Psoas muscle (tissue), 7 donors: ENCODE measurements at regions not wholly inside any gene's neighbourhood (a gene's known extent, or its start where the extent isn't known, plus 50 kb on each side); places are given as distances from the start of the nearest gene placed in this dataset.

Source experiments
- ATAC-seq, 4 donors: fragments of 200-7000 bp; cut with Tn5 transposase; one replicate each; pipeline ENCODE4 v1.9.1; 2020; ENCODE audit warnings: moderate library complexity in 3 of 4, mild to moderate bottlenecking in 2 of 4
- DNase-seq, 2 donors: peaks; one replicate each; pipeline ENCODE4 v3.0.0-alpha.2; 2020
- H3K27ac ChIP-seq: fragments of 200-600 bp; one replicate; pipeline ENCODE4 v1.8.0; 2022
- H3K27me3 ChIP-seq, 3 donors: fragments of 200-600 bp in 1 of 3; one replicate each; pipeline versions ENCODE4 v1.6.1 to v1.8.0; 2013 to 2022; ENCODE audit warnings: low read length in 2 of 3, mild to moderate bottlenecking in 2 of 3, moderate library complexity in 1 of 3; ENCODE audit not compliant: insufficient read depth in 3 of 3
- H3K36me3 ChIP-seq, 2 donors: fragments of 200-600 bp in 1 of 2; one replicate each; pipeline versions ENCODE4 v1.6.1 to v1.8.0; 2013 to 2022; ENCODE audit warnings: low read depth in 1 of 2, mild to moderate bottlenecking in 1 of 2, moderate library complexity in 1 of 2; ENCODE audit not compliant: insufficient read depth in 1 of 2
- H3K4me1 ChIP-seq: fragments of 200-600 bp; one replicate; pipeline ENCODE4 v1.8.0; 2022
- H3K4me3 ChIP-seq: fragments of 200-600 bp; one replicate; pipeline ENCODE4 v1.8.0; 2022; ENCODE audit warnings: mild to moderate bottlenecking
- H3K9me3 ChIP-seq: fragments of 200-600 bp; one replicate; pipeline ENCODE4 v1.8.0; 2022
- CTCF ChIP-seq: fragments of 200-600 bp; IDR thresholded peaks from one replicate; pipeline ENCODE4 v1.8.0; 2022; ENCODE audit warnings: antibody characterized with exemption
- WGBS, 3 donors: extraction: QIAGEN DNeasy Blood & Tissue Kit; methylation state at CpG; one replicate each; pipeline versions ENCODE4 v1.1.6 to v1.1.7; 2013; 5-methylcytosine and 5-hydroxymethylcytosine counted together
- intact Hi-C, 2 donors: fragments of 100-400 bp; cut with DNase I; formaldehyde crosslinking; loops; one replicate each; pipeline versions ENCODE4 v1.11.0 to v1.14.2; 2022
- donor health status: healthy with polysubstance abuse.
- donor health status: DM: no; HTN: no; CAD: no; lungs with moderate emphysema.
- donor health status: Bipolar disorder and iron deficiency.
- donor health status: healthy.
- donor health status: DM: yes; HTN: yes; CAD: no.
- donor health status: DM: no; HTN: no; CAD: no.
- donor health status: DM: yes; HTN: yes; CAD: no.

- no peak for ATAC-seq
- no peak for DNase-seq
- H3K9me3 ChIP-seq: no peaks in the 10 kb centered on the region
- TF ChIP-seq CTCF: no peak
- H3K27me3 ChIP-seq: no peaks in the 10 kb centered on the region
- WGBS, 3 donors: 86 to 96% (median 91%) methylated on average over 4 of the region's 4 CpGs
- no peaks in the 10 kb centered on the region for H3K4me1 ChIP-seq
- intact Hi-C loops: no loop called here
- no peak overlapping the region for H3K4me3 ChIP-seq
- no peak overlapping the region for H3K27ac ChIP-seq
- no peaks in the 10 kb centered on the region for H3K36me3 ChIP-seq
These were observed 709.2 kb downstream of the DSC3 start for GRCh38 chr18:30333310-30333709.

- H3K4me3 ChIP-seq: no peak overlapping the region
- TF ChIP-seq CTCF: no peak
- no peaks in the 10 kb centered on the region for H3K4me1 ChIP-seq
- 81 to 85% (median 82%) methylated on average over 3 of the region's 3 CpGs for WGBS, 3 donors
- no peak for DNase-seq
- no peaks in the 10 kb centered on the region for H3K27me3 ChIP-seq
- intact Hi-C loops: no loop called here
- H3K27ac ChIP-seq: no peak overlapping the region
- H3K36me3 ChIP-seq: no peaks in the 10 kb centered on the region
- no peak for ATAC-seq
- no peaks in the 10 kb centered on the region for H3K9me3 ChIP-seq
These were observed 713.7 kb downstream of the DSC3 start for GRCh38 chr18:30328839-30329238.

GRCh38 chr18:30302181-30302580, 740.4 kb downstream of the DSC3 start:
- no peak overlapping the region for H3K4me3 ChIP-seq
- DNase-seq (no peak), ATAC-seq (no peak)
- no peaks in the 10 kb centered on the region for H3K27me3 ChIP-seq
- H3K9me3 ChIP-seq: no peaks in the 10 kb centered on the region
- no peak overlapping the region for H3K27ac ChIP-seq
- intact Hi-C loops: no loop called here
- no peaks in the 10 kb centered on the region for H3K36me3 ChIP-seq
- TF ChIP-seq CTCF: no peak
- no peaks in the 10 kb centered on the region for H3K4me1 ChIP-seq

- H3K4me3 ChIP-seq: no peak overlapping the region
- no peaks in the 10 kb centered on the region for H3K36me3 ChIP-seq
- no peak for DNase-seq
- ATAC-seq: no peak
- intact Hi-C loops: no loop called here
- no peak for TF ChIP-seq CTCF
- H3K27me3 ChIP-seq: no peaks in the 10 kb centered on the region
- no peaks in the 10 kb centered on the region for H3K4me1 ChIP-seq
- no peak overlapping the region for H3K27ac ChIP-seq
- no peaks in the 10 kb centered on the region for H3K9me3 ChIP-seq
- 82 to 87% (median 85%) methylated on average over 2 of the region's 2 CpGs for WGBS, 3 donors
These were observed 743.8 kb downstream of the DSC3 start for GRCh38 chr18:30298769-30299168.

DNA sequence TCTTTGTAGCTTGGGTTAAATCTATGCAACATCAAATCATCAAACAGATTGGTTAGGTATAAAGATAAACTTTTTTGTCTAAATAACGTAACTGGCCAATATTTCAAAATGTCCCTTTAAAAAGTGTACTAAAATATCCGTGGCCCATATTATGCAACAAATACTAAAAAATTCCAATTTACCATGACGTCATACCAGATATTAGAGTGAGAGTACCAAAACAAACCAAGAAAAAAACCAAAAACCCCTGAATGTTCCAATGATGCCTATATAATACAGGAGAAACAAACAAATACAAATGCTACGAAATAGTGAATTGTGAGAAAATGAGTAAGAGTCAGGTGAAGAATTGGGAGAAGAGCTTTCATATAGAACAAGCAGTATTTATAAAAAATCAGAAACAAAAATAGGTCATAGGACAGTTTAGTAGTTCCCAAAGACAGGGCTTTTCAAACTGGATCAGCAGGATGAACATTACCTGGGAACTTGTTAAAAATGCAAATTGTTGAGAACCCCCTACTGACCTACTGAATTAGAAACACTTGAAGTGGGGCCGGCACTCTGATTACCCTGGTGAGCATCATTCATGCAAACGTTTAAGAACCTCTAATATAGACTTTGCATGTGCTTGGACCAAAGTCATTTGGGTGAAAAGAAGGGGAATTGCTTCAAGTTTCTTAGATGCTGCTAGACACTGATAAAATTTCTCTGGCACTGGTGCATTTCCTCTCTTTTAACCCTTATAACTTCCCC, 753.7 kb downstream of the DSC3 start:
- TF ChIP-seq CTCF: no peak
- ATAC-seq: no peak
- Histone ChIP-seq H3K4me1 (no peaks in the 10 kb centered on the region), H3K27me3 (no peaks in the 10 kb centered on the region), H3K36me3 (no peaks in the 10 kb centered on the region), H3K9me3 (no peaks in the 10 kb centered on the region), H3K4me3 (no peak overlapping the region), H3K27ac (no peak overlapping the region)
- WGBS, 3 donors: 45 to 60% (median 59%) methylated on average over 6 of the region's 6 CpGs
- intact Hi-C loops: no loop called here
- no peak for DNase-seq
